Endothelial cell of umbilical vein (primary cell): ENCODE measurements at regions not wholly inside any gene's neighbourhood (a gene's known extent, or its start where the extent isn't known, plus 50 kb on each side); places are given as distances from the start of the nearest gene placed in this dataset.

Source experiments
- BruUV-seq: library from RNA; stranded (reverse); fragments of 400-500 nt; replicated peaks from 2 replicates; lab custom pipeline; 2021; lab: Mats Ljungman, UMichigan
- CTCF ChIA-PET: fragments of 300-600, 350-600 bp; sonication (Branson Sonifier 250); formaldehyde crosslinking; loops from one replicate; lab custom pipeline; 2021; ENCODE audit warnings: antibody characterized with exemption, inconsistent platforms; lab: Charles Lee
- POLR2A ChIA-PET: fragments of 300-600, 350-600 bp; sonication (Branson Sonifier 250); formaldehyde crosslinking; loops from one replicate; lab custom pipeline; 2021; ENCODE audit warnings: antibody characterized with exemption, inconsistent platforms; lab: Charles Lee
- DNase-seq: peaks from one replicate; pipeline ENCODE4 v3.0.0-alpha.2; 2011; ENCODE audit warnings: low read depth, low spot score
- FAIRE-seq: peaks from 2 replicates; lab custom pipeline; 2011; peaks lifted over from hg19 to GRCh38; lab: Jason Lieb, UNC
- H2AFZ ChIP-seq: 2 replicates; pipeline ENCODE4 v1.6.0; 2012; ENCODE audit warnings: low read depth, low read length, control low read depth, inconsistent platforms
- H3K27ac ChIP-seq: 2 replicates; pipeline ENCODE4 v1.5.1; 2011; ENCODE audit warnings: low read depth, mild to moderate bottlenecking, control low read depth, low read length, moderate library complexity; ENCODE audit not compliant: insufficient read depth
- H3K27me3 ChIP-seq, 2 experiments: 2 replicates each; pipeline versions ENCODE4 v1.6.0 to v1.6.1; 2011; ENCODE audit warnings: low read length in 2 of 2, mixed read lengths in 1 of 2; ENCODE audit not compliant: control insufficient read depth in 2 of 2, insufficient read depth in 2 of 2
- H3K36me3 ChIP-seq, 2 experiments: 2 replicates in 1 of 2; 3 replicates in 1 of 2; pipeline ENCODE4 v1.5.1; 2011; ENCODE audit warnings: low read length in 2 of 2, mild to moderate bottlenecking in 1 of 2, moderate library complexity in 1 of 2; ENCODE audit not compliant: control insufficient read depth in 2 of 2, insufficient read depth in 2 of 2; ENCODE audit errors: extremely low read depth in 1 of 2
- H3K4me1 ChIP-seq: 3 replicates; pipeline ENCODE4 v1.5.1; 2011; ENCODE audit warnings: mild to moderate bottlenecking, low read length; ENCODE audit not compliant: control insufficient read depth, insufficient read depth; ENCODE audit errors: extremely low read depth
- H3K4me2 ChIP-seq: 2 replicates; pipeline ENCODE4 v1.6.1; 2011; ENCODE audit warnings: low read length, control low read depth, mixed read lengths; ENCODE audit not compliant: insufficient read depth
- H3K4me3 ChIP-seq, 3 experiments: fragments of 200-600 bp in 1 of 3; sonication (generic), shearing (Covaris generic) in 1 of 3; replicated peaks in 1 of 3; 2 replicates each; pipeline ENCODE4 v1.5.1; 2011 to 2016; ENCODE audit warnings: control low read depth in 3 of 3, low read length in 3 of 3, mild to moderate bottlenecking in 2 of 3, inconsistent platforms in 1 of 3, low read depth in 1 of 3, moderate library complexity in 1 of 3; ENCODE audit not compliant: insufficient read depth in 1 of 3
- H3K79me2 ChIP-seq: 2 replicates; pipeline ENCODE4 v1.6.0; 2012; ENCODE audit warnings: low read length, inconsistent platforms; ENCODE audit not compliant: control insufficient read depth, insufficient read depth
- H3K9ac ChIP-seq: replicated peaks from 2 replicates; pipeline ENCODE3; 2011; ENCODE audit warnings: low read length, control low read depth; ENCODE audit not compliant: insufficient read depth; ENCODE audit errors: extremely low read depth
- H3K9me1 ChIP-seq: replicated peaks from 3 replicates; pipeline ENCODE4 v1.6.0; 2011; ENCODE audit warnings: mild to moderate bottlenecking, low read length; ENCODE audit not compliant: control insufficient read depth, insufficient read depth; ENCODE audit errors: extremely low read depth
- H3K9me3 ChIP-seq: replicated peaks from 2 replicates; pipeline ENCODE4 v1.5.1; 2012; ENCODE audit warnings: low read length, inconsistent platforms; ENCODE audit not compliant: control insufficient read depth, insufficient read depth
- H4K20me1 ChIP-seq: replicated peaks from 2 replicates; pipeline ENCODE3; 2011; ENCODE audit warnings: mild to moderate bottlenecking, low read length; ENCODE audit not compliant: control insufficient read depth, insufficient read depth; ENCODE audit errors: extremely low read depth
- CTCF ChIP-seq, 2 donors: IDR thresholded peaks; 1 replicate in 1 of 2; 2 replicates in 1 of 2; pipeline ENCODE4 v1.5.1; 2011; ENCODE audit warnings: low read length in 2 of 2, mild to moderate bottlenecking in 2 of 2, moderate library complexity in 2 of 2, control low read depth in 1 of 2, inconsistent platforms in 1 of 2, low read depth in 1 of 2; ENCODE audit not compliant: insufficient read depth in 1 of 2; ENCODE audit errors: extremely low read depth in 1 of 2
- EZH2 ChIP-seq: IDR thresholded peaks from 2 replicates; pipeline ENCODE4 v1.6.1; 2012; ENCODE audit warnings: borderline replicate concordance, low read depth, mild to moderate bottlenecking, moderate library complexity, low read length, inconsistent platforms; ENCODE audit not compliant: severe bottlenecking
- FOS ChIP-seq: IDR thresholded peaks from 2 replicates; pipeline ENCODE4 v1.6.1; 2011; ENCODE audit warnings: mild to moderate bottlenecking, low read length, moderate library complexity, borderline replicate concordance; ENCODE audit not compliant: insufficient read depth
- GATA2 ChIP-seq: IDR thresholded peaks from 2 replicates; pipeline ENCODE4 v1.7.0; 2011; ENCODE audit warnings: low read depth, mild to moderate bottlenecking, moderate library complexity, mixed read lengths, low read length; ENCODE audit not compliant: insufficient read length, insufficient read depth
- JUN ChIP-seq: IDR thresholded peaks from 2 replicates; pipeline ENCODE4 v1.6.1; 2011; ENCODE audit warnings: borderline replicate concordance, low read depth; ENCODE audit not compliant: insufficient read length, insufficient read depth
- MAX ChIP-seq: IDR thresholded peaks from 2 replicates; pipeline ENCODE4 v1.6.1; 2011; ENCODE audit not compliant: insufficient read depth, insufficient read length
- MYC ChIP-seq: IDR thresholded peaks from one replicate; pipeline ENCODE4 v1.6.1; 2011; ENCODE audit warnings: mild to moderate bottlenecking, low read depth, low read length
- POLR2A ChIP-seq: IDR thresholded peaks from 2 replicates; pipeline ENCODE4 v1.6.1; 2012; ENCODE audit warnings: low read depth, mild to moderate bottlenecking, control low read depth, low read length
- POLR2AphosphoS5 ChIP-seq: IDR thresholded peaks from 2 replicates; pipeline ENCODE4 v1.6.1; 2012; ENCODE audit warnings: low read depth, mild to moderate bottlenecking, control low read depth, low read length, moderate library complexity; ENCODE audit not compliant: insufficient read depth
- dilution Hi-C: fragments of 300-500 bp; cut with MboI; formaldehyde crosslinking; loops from one replicate; pipeline ENCODE4 v1.15.0; 2019; ENCODE audit warnings: low sequenced_read_pairs; ENCODE audit not compliant: extremely low pct_ligation_motif_present
- intact Hi-C: fragments of 100-400 bp; cut with micrococcal nuclease; formaldehyde crosslinking; loops from one replicate; pipeline ENCODE4 v1.10.0; 2022

- no peaks in the 10 kb centered on the region for H3K27me3 ChIP-seq
- intact Hi-C loops, result no loop called here
- dilution Hi-C loops, result no loop called here
- DNase-seq (no peak), FAIRE-seq (no peak)
- ChIA-PET CTCF (no interaction called here), POLR2A (no interaction called here)
- H3K79me2 ChIP-seq, result no peaks in the 10 kb centered on the region
- H3K9me1 ChIP-seq, result no peaks in the 10 kb centered on the region
- no peaks in the 10 kb centered on the region for H3K4me1 ChIP-seq
- BruUV-seq, result no TSS peak
- H3K27ac ChIP-seq, result no peak overlapping the region
- H2AFZ ChIP-seq, result no peak overlapping the region
- H3K4me3 ChIP-seq, result no peak overlapping the region
- H3K9ac ChIP-seq, result no peak overlapping the region
- H3K4me2 ChIP-seq, result no peak overlapping the region
- no peaks in the 10 kb centered on the region for H4K20me1 ChIP-seq
- H3K36me3 ChIP-seq, result no peaks in the 10 kb centered on the region
- H3K9me3 ChIP-seq, result peaks cover 1% of the 10 kb centered on the region
- TF ChIP-seq POLR2A (no peak), MAX (no peak), FOS (no peak), CTCF (IDR thresholded peaks at IDR 0.05; ENCODE audit: extremely low read depth in 1 of 2, insufficient read depth in 1 of 2, low read depth in 1 of 2, low read length in 2 of 2) (no peak), POLR2AphosphoS5 (no peak), GATA2 (no peak), JUN (no peak), EZH2 (no peak), MYC (no peak)
Measured at GRCh38 chr4:175065228-175065627, 147.1 kb downstream of the ADAM29 start.
